Prostate gland (tissue), 2 donors: ENCODE measurements at regions not wholly inside any gene's neighbourhood (a gene's known extent, or its start where the extent isn't known, plus 50 kb on each side); places are given as distances from the start of the nearest gene placed in this dataset.

Experiments
- POLR2A ChIP-seq: fragments of 450-650 bp; IDR thresholded peaks from one replicate; pipeline ENCODE4 v1.6.1; 2016; ENCODE audit warnings: antibody characterized with exemption, mild to moderate bottlenecking
- POLR2AphosphoS5 ChIP-seq: sonication (generic); formaldehyde crosslinking; IDR thresholded peaks from one replicate; pipeline ENCODE4 v1.6.1; 2017; ENCODE audit warnings: antibody characterized with exemption
- TF ChIP-seq, protein P1 (sequence below), 4 experiments: fragments of 200-600 bp in 2 of 4; fragments of 450-650 bp in 2 of 4; sonication (generic) in 2 of 4; IDR thresholded peaks; 1 replicate in 3 of 4; 2 replicates in 1 of 4; pipeline ENCODE4 v1.5.1; 2016 to 2019; ENCODE audit warnings: antibody characterized with exemption in 4 of 4, mild to moderate bottlenecking in 2 of 4, moderate library complexity in 2 of 4

DNA sequence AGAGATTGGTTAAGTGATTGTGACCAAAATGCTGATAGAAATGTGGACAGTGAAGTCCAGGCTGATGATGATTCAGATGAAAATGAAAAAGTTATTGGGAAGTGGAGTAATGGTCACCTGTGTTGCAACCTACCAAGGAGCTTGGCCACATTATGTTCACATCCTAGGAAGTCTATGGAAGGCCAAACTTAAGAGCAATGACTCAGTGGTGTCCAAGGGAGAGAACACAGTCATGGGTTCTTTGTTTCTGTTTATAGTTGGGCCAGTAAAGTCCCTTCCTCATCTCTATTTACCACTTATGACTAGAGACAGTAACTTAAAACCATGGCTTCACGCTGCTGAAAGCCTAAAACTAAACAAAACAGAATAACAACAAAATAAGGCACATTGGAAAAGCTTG is 555.3 kb upstream of the DAB2 start:
- TF ChIP-seq, protein P1, sequence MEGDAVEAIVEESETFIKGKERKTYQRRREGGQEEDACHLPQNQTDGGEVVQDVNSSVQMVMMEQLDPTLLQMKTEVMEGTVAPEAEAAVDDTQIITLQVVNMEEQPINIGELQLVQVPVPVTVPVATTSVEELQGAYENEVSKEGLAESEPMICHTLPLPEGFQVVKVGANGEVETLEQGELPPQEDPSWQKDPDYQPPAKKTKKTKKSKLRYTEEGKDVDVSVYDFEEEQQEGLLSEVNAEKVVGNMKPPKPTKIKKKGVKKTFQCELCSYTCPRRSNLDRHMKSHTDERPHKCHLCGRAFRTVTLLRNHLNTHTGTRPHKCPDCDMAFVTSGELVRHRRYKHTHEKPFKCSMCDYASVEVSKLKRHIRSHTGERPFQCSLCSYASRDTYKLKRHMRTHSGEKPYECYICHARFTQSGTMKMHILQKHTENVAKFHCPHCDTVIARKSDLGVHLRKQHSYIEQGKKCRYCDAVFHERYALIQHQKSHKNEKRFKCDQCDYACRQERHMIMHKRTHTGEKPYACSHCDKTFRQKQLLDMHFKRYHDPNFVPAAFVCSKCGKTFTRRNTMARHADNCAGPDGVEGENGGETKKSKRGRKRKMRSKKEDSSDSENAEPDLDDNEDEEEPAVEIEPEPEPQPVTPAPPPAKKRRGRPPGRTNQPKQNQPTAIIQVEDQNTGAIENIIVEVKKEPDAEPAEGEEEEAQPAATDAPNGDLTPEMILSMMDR (IDR thresholded peaks at IDR 0.05) = no peak
- TF ChIP-seq POLR2AphosphoS5 (no peak), POLR2A (no peak)
